Islet of Langerhans (tissue), 1 donor: ENCODE measurements at regions not wholly inside any gene's neighbourhood (a gene's known extent, or its start where the extent isn't known, plus 50 kb on each side); places are given as distances from the start of the nearest gene placed in this dataset.
"Not testable (repeated sequence)": the region's sequence is repeated elsewhere in the genome, so short reads cannot be mapped to it uniquely, and the experiment has no call there.

ENCODE experiments used
- FAIRE-seq: peaks from one replicate; lab custom pipeline; 2011; peaks lifted over from hg19 to GRCh38; lab: Jason Lieb, UNC

GRCh38 chr5:106545325-106545724 lies 1125.4 kb downstream of the EFNA5 start:
- no peak for FAIRE-seq

- FAIRE-seq = no peak
Observed at GRCh38 chr5:106543330-106543729, 1127.4 kb downstream of the EFNA5 start.

- no peak for FAIRE-seq
Observed at GRCh38 chr5:106530150-106530549, 1140.6 kb downstream of the EFNA5 start.

GRCh38 chr5:106525438-106525837 lies 1145.3 kb downstream of the EFNA5 start:
- no peak for FAIRE-seq

GRCh38 chr5:106523852-106524251 lies 1146.9 kb downstream of the EFNA5 start:
- FAIRE-seq = no peak

- FAIRE-seq = no peak
Observed at GRCh38 chr5:106522296-106522695, 1148.4 kb downstream of the EFNA5 start.

- FAIRE-seq = no peak
Observed at GRCh38 chr5:106521701-106522100, 1149.0 kb downstream of the EFNA5 start.

- no peak for FAIRE-seq
Observed at GRCh38 chr5:106510321-106510720, 1160.4 kb downstream of the EFNA5 start.

- FAIRE-seq = no peak
Observed at GRCh38 chr5:106508894-106509293, 1161.8 kb downstream of the EFNA5 start.

- FAIRE-seq = no peak
Observed at GRCh38 chr5:106493910-106494309, 1176.8 kb downstream of the EFNA5 start.

- FAIRE-seq = no peak
Observed at GRCh38 chr5:106489004-106489403, 1181.7 kb downstream of the EFNA5 start.

GRCh38 chr5:106488407-106488806 lies 1182.3 kb downstream of the EFNA5 start:
- FAIRE-seq = peak; percentile 43

GRCh38 chr5:106481374-106481773 lies 1189.4 kb downstream of the EFNA5 start:
- FAIRE-seq = no peak

GRCh38 chr5:106476630-106477029 lies 1194.1 kb downstream of the EFNA5 start:
- FAIRE-seq = no peak

- no peak for FAIRE-seq
Observed at GRCh38 chr5:106474066-106474465, 1196.7 kb downstream of the EFNA5 start.

- no peak for FAIRE-seq
Observed at GRCh38 chr5:106459541-106459940, 1211.2 kb downstream of the EFNA5 start.

- no peak for FAIRE-seq
Observed at GRCh38 chr5:106454651-106455415, 1215.9 kb downstream of the EFNA5 start.

GRCh38 chr5:106454050-106454449 lies 1216.7 kb downstream of the EFNA5 start:
- FAIRE-seq = no peak

- no peak for FAIRE-seq
Observed at GRCh38 chr5:106451998-106452397, 1218.7 kb downstream of the EFNA5 start.

- FAIRE-seq = no peak
Observed at GRCh38 chr5:106443746-106444145, 1227.0 kb downstream of the EFNA5 start.

- no peak for FAIRE-seq
Observed at GRCh38 chr5:106435185-106435584, 1235.6 kb downstream of the EFNA5 start.

- not testable (repeated sequence) for FAIRE-seq
Observed at GRCh38 chr5:106430733-106431132, 1240.0 kb downstream of the EFNA5 start.

- FAIRE-seq = no peak
Observed at GRCh38 chr5:106423109-106423897, 1247.4 kb downstream of the EFNA5 start.

- FAIRE-seq = no peak
Observed at GRCh38 chr5:106420102-106420501, 1250.6 kb downstream of the EFNA5 start.
